ENCODE measurements at regions not wholly inside any gene's neighbourhood (a gene's known extent, or its start where the extent isn't known, plus 50 kb on each side); places are given as distances from the start of the nearest gene placed in this dataset.

DNA sequence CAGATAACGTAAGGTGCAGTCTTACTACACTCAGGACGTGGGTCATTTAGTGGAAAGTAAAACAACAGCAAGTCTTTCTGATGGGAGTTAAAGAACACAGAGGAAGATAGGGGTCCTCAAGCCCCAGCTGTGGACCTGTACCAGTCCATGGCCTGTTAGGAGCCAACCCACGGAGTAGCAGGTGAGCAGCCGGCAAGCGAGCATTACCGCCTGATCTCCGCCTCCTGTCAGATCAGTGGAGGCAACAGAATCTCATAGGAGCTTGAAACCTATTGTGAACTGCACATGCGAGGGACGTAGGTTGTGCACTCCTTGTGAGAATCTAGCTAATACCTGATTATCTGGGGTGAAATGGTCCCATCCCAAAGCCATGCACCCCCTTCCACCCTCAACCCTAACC, 1180.8 kb downstream of the FSTL5 start:
- Mint-ChIP-seq H3K4me1 (no peaks in the 10 kb centered on the region), H3K4me3 (no peak overlapping the region), H3K9me3 (peaks cover 5% of the 10 kb centered on the region), H3K27ac (no peak overlapping the region), H3K27me3 (no peaks in the 10 kb centered on the region), H3K36me3 (no peaks in the 10 kb centered on the region)
- ATAC-seq = no peak

- peak; percentile 27 for ATAC-seq
- H3K27ac Mint-ChIP-seq = no peak overlapping the region
- H3K36me3 Mint-ChIP-seq = no peaks in the 10 kb centered on the region
- no peak overlapping the region for H3K4me3 Mint-ChIP-seq
- no peaks in the 10 kb centered on the region for H3K27me3 Mint-ChIP-seq
- peaks cover 9% of the 10 kb centered on the region for H3K9me3 Mint-ChIP-seq
- H3K4me1 Mint-ChIP-seq = no peaks in the 10 kb centered on the region
Observed at GRCh38 chr4:161002386-161002785, 1161.4 kb downstream of the FSTL5 start.

GRCh38 chr4:161003418-161004057, 1160.3 kb downstream of the FSTL5 start:
- H3K4me3 Mint-ChIP-seq = no peak overlapping the region
- H3K4me1 Mint-ChIP-seq = no peaks in the 10 kb centered on the region
- no peak for ATAC-seq
- H3K27me3 Mint-ChIP-seq = no peaks in the 10 kb centered on the region
- H3K9me3 Mint-ChIP-seq = peaks cover 9% of the 10 kb centered on the region
- H3K36me3 Mint-ChIP-seq = no peaks in the 10 kb centered on the region
- H3K27ac Mint-ChIP-seq = no peak overlapping the region

DNA sequence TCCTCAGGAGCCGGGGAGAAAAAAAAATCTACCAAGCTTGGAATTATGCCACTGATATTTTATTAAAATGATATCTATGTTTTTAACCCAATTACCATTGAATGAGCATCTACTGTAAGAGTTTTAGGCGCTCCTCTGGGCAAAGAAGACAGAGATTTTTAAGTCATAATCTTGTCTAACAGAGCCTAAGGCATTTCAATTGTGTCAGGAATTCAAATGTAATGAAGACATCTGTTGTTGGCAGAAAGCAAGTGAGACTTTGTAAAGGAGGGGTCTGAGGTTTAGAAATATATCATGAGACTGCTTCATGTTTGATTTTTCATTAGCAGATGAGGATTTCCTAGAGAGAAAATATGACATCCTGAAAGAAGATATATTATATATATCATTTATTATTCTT, 1158.1 kb downstream of the FSTL5 start:
- no peaks in the 10 kb centered on the region for H3K36me3 Mint-ChIP-seq
- no peak overlapping the region for H3K4me3 Mint-ChIP-seq
- H3K27me3 Mint-ChIP-seq = no peaks in the 10 kb centered on the region
- peaks cover 9% of the 10 kb centered on the region for H3K9me3 Mint-ChIP-seq
- no peak for ATAC-seq
- H3K4me1 Mint-ChIP-seq = no peaks in the 10 kb centered on the region
- H3K27ac Mint-ChIP-seq = no peak overlapping the region

GRCh38 chr4:161008527-161008926, 1155.3 kb downstream of the FSTL5 start:
- no peak for ATAC-seq
- Mint-ChIP-seq H3K9me3 (peaks cover 9% of the 10 kb centered on the region), H3K27ac (no peak overlapping the region), H3K4me3 (no peak overlapping the region), H3K4me1 (no peaks in the 10 kb centered on the region), H3K36me3 (no peaks in the 10 kb centered on the region), H3K27me3 (no peaks in the 10 kb centered on the region)

DNA sequence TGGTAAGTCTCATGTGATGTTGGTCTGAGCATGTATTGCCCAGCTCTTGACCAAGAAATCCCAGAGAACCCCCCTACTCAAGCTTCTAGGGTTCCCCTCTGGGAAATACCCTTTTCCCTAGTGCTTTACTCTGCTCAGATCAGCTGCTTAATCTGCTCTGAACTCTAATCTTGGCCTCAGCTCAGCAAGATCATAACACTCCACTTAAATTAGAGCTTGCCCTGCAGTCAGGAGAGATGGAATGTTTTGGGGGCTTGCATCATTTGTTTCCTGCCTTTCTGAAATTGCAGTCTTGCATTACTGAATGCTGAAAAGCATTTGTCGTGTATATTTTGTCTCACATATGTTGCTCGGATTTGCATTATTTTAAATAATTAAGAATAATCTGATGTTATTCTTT, 1153.6 kb downstream of the FSTL5 start:
- H3K36me3 Mint-ChIP-seq = no peaks in the 10 kb centered on the region
- H3K4me3 Mint-ChIP-seq = no peak overlapping the region
- peaks cover 2% of the 10 kb centered on the region for H3K9me3 Mint-ChIP-seq
- no peak for ATAC-seq
- H3K27me3 Mint-ChIP-seq = no peaks in the 10 kb centered on the region
- no peak overlapping the region for H3K27ac Mint-ChIP-seq
- no peaks in the 10 kb centered on the region for H3K4me1 Mint-ChIP-seq
